GM12878 (cell line): ENCODE measurements at regions not wholly inside any gene's neighbourhood (a gene's known extent, or its start where the extent isn't known, plus 50 kb on each side); places are given as distances from the start of the nearest gene placed in this dataset.

ENCODE experiments used
- ATF3 ChIP-seq: IDR thresholded peaks from 2 replicates; pipeline ENCODE4 v1.6.1; 2011; ENCODE audit warnings: low read depth, mild to moderate bottlenecking, low read length, moderate library complexity, borderline replicate concordance; ENCODE audit errors: extremely low read depth
- GABPA ChIP-seq: IDR thresholded peaks from 2 replicates; pipeline ENCODE4 v1.6.1; 2014; ENCODE audit warnings: antibody characterized with exemption, low read depth, mild to moderate bottlenecking, inconsistent platforms
- POLR2A ChIP-seq: IDR thresholded peaks from 2 replicates; pipeline ENCODE4 v1.6.1; 2011; ENCODE audit warnings: low read depth, mild to moderate bottlenecking, low read length
- POU2F2 ChIP-seq: IDR thresholded peaks from 3 replicates; pipeline ENCODE4 v1.6.1; 2011; ENCODE audit warnings: low read depth, mild to moderate bottlenecking, low read length, borderline replicate concordance
- SMC3 ChIP-seq: IDR thresholded peaks from 2 replicates; pipeline ENCODE4 v1.6.1; 2011; ENCODE audit warnings: low read length, improper control_type of control experiment, borderline replicate concordance
- SRF ChIP-seq, 2 experiments: IDR thresholded peaks; 2 replicates each; pipeline ENCODE4 v1.6.1; 2011; ENCODE audit warnings: low read depth in 2 of 2, low read length in 2 of 2, mild to moderate bottlenecking in 1 of 2, moderate library complexity in 1 of 2
- TBL1XR1 ChIP-seq: IDR thresholded peaks from 2 replicates; pipeline ENCODE4 v1.6.1; 2012; ENCODE audit warnings: low read depth, low read length, improper control_type of control experiment
- TCF3 ChIP-seq: IDR thresholded peaks from 2 replicates; pipeline ENCODE4 v1.6.1; 2012; ENCODE audit warnings: low read depth, mild to moderate bottlenecking, low read length, borderline replicate concordance; ENCODE audit not compliant: insufficient read depth
- TF ChIP-seq, protein P1 (sequence below), 3 experiments: IDR thresholded peaks in 2 of 3; conservative IDR thresholded peaks in 1 of 3; 2 replicates each; pipeline ENCODE4 v1.5.1; 2011; ENCODE audit warnings: low read depth in 3 of 3, low read length in 3 of 3, mild to moderate bottlenecking in 3 of 3, control low read depth in 2 of 3, moderate library complexity in 2 of 3, inconsistent platforms in 1 of 3, mixed read lengths in 1 of 3; ENCODE audit not compliant: control insufficient read depth in 2 of 3, insufficient read depth in 1 of 3; ENCODE audit errors: extremely low read depth in 1 of 3

DNA sequence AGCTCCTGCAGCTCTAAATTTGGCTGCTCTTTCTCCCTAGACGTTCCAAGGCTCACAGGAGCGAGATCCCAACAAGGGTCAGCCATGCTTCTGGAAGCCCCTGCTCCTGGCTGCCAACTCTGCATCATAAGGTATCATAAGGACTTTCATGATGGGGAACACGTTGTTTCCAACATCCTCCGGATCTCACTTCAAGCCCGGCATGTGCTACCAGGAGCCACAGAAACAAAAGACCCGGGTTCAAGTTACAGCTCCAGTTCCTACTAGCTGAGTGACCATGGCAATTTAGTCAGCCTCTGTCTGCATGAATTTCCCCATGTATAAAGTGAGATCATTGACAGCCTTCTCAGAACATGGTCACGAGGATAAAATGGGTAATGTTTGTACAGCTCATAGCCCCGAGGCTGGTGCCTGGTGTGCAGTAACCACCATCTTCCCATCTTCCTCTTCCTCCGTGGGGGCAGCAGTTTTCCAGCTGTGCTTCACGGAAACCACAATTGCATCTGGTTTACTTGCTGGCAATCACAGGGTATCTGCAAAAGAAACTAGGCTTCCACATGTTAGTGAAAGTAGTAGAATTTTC is 209.0 kb upstream of the ECI2 start:
- TF ChIP-seq TCF3 (no peak), SMC3 (no peak), POLR2A (no peak), GABPA (no peak), ATF3 (no peak), POU2F2 (no peak), TBL1XR1 (no peak), SRF (IDR thresholded peaks at IDR 0.05; ENCODE audit: low read depth in 2 of 2, low read length in 2 of 2) (no peak)
- TF ChIP-seq, protein P1, sequence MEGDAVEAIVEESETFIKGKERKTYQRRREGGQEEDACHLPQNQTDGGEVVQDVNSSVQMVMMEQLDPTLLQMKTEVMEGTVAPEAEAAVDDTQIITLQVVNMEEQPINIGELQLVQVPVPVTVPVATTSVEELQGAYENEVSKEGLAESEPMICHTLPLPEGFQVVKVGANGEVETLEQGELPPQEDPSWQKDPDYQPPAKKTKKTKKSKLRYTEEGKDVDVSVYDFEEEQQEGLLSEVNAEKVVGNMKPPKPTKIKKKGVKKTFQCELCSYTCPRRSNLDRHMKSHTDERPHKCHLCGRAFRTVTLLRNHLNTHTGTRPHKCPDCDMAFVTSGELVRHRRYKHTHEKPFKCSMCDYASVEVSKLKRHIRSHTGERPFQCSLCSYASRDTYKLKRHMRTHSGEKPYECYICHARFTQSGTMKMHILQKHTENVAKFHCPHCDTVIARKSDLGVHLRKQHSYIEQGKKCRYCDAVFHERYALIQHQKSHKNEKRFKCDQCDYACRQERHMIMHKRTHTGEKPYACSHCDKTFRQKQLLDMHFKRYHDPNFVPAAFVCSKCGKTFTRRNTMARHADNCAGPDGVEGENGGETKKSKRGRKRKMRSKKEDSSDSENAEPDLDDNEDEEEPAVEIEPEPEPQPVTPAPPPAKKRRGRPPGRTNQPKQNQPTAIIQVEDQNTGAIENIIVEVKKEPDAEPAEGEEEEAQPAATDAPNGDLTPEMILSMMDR (IDR thresholded peaks at IDR 0.05 in 2 of 3, conservative IDR thresholded peaks at IDR 0.05 in 1 of 3; ENCODE audit: control insufficient read depth in 2 of 3, extremely low read depth in 1 of 3, insufficient read depth in 1 of 3, low read depth in 3 of 3, low read length in 3 of 3) = no peak
